ENCODE measurements at regions not wholly inside any gene's neighbourhood (a gene's known extent, or its start where the extent isn't known, plus 50 kb on each side); places are given as distances from the start of the nearest gene placed in this dataset.

- H3K27me3 ChIP-seq (ENCODE audit: insufficient read depth, low read length) = no peaks in the 10 kb centered on the region
- FAIRE-seq (no peak), DNase-seq (ENCODE audit: low read depth) (peak; percentile 54)
- H3K9ac ChIP-seq (ENCODE audit: low read length) = no peak overlapping the region
- no peaks in the 10 kb centered on the region for H4K20me1 ChIP-seq (ENCODE audit: insufficient read depth, low read length)
- no peaks in the 10 kb centered on the region for H3K79me2 ChIP-seq (ENCODE audit: insufficient read depth, low read length)
- no peaks in the 10 kb centered on the region for H3K4me1 ChIP-seq (ENCODE audit: insufficient read depth, low read length)
- Mint-ChIP-seq H3K27ac (ENCODE audit: unreplicated experiment) (no peak overlapping the region), H3K4me1 (ENCODE audit: low read depth, unreplicated experiment) (no peaks in the 10 kb centered on the region), H3K27me3 (ENCODE audit: low read depth, unreplicated experiment) (no peaks in the 10 kb centered on the region), H3K36me3 (ENCODE audit: low read depth, unreplicated experiment) (no peaks in the 10 kb centered on the region), H3K9me3 (ENCODE audit: unreplicated experiment) (no peaks in the 10 kb centered on the region), H3K4me3 (ENCODE audit: unreplicated experiment) (no peak overlapping the region)
- no peak for TF ChIP-seq CTCF (IDR thresholded peaks at IDR 0.05; ENCODE audit: insufficient read depth, low read depth, low read length)
- TF ChIP-seq EZH2 (IDR thresholded peaks at IDR 0.05; ENCODE audit: insufficient read depth, low read length) = no peak
- no peak overlapping the region for H2AFZ ChIP-seq (ENCODE audit: low read depth, low read length)
- H3K36me3 ChIP-seq (ENCODE audit: insufficient read depth, low read length) = no peaks in the 10 kb centered on the region
- H3K9me3 ChIP-seq (ENCODE audit: insufficient read depth, low read depth, low read length) = no peaks in the 10 kb centered on the region
- H3K4me3 ChIP-seq (ENCODE audit: insufficient read depth, low read depth, low read length) = no peak overlapping the region
- no peak overlapping the region for H3K4me2 ChIP-seq (ENCODE audit: low read length)
- no peak overlapping the region for H3K27ac ChIP-seq (ENCODE audit: low read depth, low read length)
Measured at GRCh38 chr10:9615189-9615588, 1402.5 kb upstream of the CELF2 start.

GRCh38 chr10:9621216-9621615 is 1396.5 kb upstream of the CELF2 start:
- Mint-ChIP-seq H3K36me3 (ENCODE audit: low read depth, unreplicated experiment) (no peaks in the 10 kb centered on the region), H3K4me3 (ENCODE audit: unreplicated experiment) (no peak overlapping the region), H3K4me1 (ENCODE audit: low read depth, unreplicated experiment) (no peaks in the 10 kb centered on the region), H3K27ac (ENCODE audit: unreplicated experiment) (no peak overlapping the region), H3K9me3 (ENCODE audit: unreplicated experiment) (no peaks in the 10 kb centered on the region), H3K27me3 (ENCODE audit: low read depth, unreplicated experiment) (no peaks in the 10 kb centered on the region)
- H3K4me1 ChIP-seq (ENCODE audit: insufficient read depth, low read length) = no peaks in the 10 kb centered on the region
- H3K27me3 ChIP-seq (ENCODE audit: insufficient read depth, low read length) = no peaks in the 10 kb centered on the region
- DNase-seq (ENCODE audit: low read depth) (peak; percentile 42), FAIRE-seq (no peak)
- no peaks in the 10 kb centered on the region for H3K79me2 ChIP-seq (ENCODE audit: insufficient read depth, low read length)
- H3K4me2 ChIP-seq (ENCODE audit: low read length) = no peak overlapping the region
- no peak overlapping the region for H3K4me3 ChIP-seq (ENCODE audit: insufficient read depth, low read depth, low read length)
- H3K36me3 ChIP-seq (ENCODE audit: insufficient read depth, low read length) = no peaks in the 10 kb centered on the region
- H3K9ac ChIP-seq (ENCODE audit: low read length) = no peak overlapping the region
- H3K27ac ChIP-seq (ENCODE audit: low read depth, low read length) = no peak overlapping the region
- no peak overlapping the region for H2AFZ ChIP-seq (ENCODE audit: low read depth, low read length)
- H3K9me3 ChIP-seq (ENCODE audit: insufficient read depth, low read depth, low read length) = no peaks in the 10 kb centered on the region
- TF ChIP-seq EZH2 (IDR thresholded peaks at IDR 0.05; ENCODE audit: insufficient read depth, low read length) (no peak), CTCF (IDR thresholded peaks at IDR 0.05; ENCODE audit: insufficient read depth, low read depth, low read length) (no peak)
- no peaks in the 10 kb centered on the region for H4K20me1 ChIP-seq (ENCODE audit: insufficient read depth, low read length)

- Mint-ChIP-seq H3K9me3 (ENCODE audit: unreplicated experiment) (no peaks in the 10 kb centered on the region), H3K27ac (ENCODE audit: unreplicated experiment) (no peak overlapping the region), H3K4me1 (ENCODE audit: low read depth, unreplicated experiment) (no peaks in the 10 kb centered on the region), H3K27me3 (ENCODE audit: low read depth, unreplicated experiment) (no peaks in the 10 kb centered on the region), H3K36me3 (ENCODE audit: low read depth, unreplicated experiment) (no peaks in the 10 kb centered on the region), H3K4me3 (ENCODE audit: unreplicated experiment) (no peak overlapping the region)
- FAIRE-seq (no peak), DNase-seq (ENCODE audit: low read depth) (peak; percentile 33)
- no peaks in the 10 kb centered on the region for H4K20me1 ChIP-seq (ENCODE audit: insufficient read depth, low read length)
- H3K27me3 ChIP-seq (ENCODE audit: insufficient read depth, low read length) = no peaks in the 10 kb centered on the region
- TF ChIP-seq CTCF (IDR thresholded peaks at IDR 0.05; ENCODE audit: insufficient read depth, low read depth, low read length) = no peak
- TF ChIP-seq EZH2 (IDR thresholded peaks at IDR 0.05; ENCODE audit: insufficient read depth, low read length) = no peak
- no peak overlapping the region for H3K4me3 ChIP-seq (ENCODE audit: insufficient read depth, low read depth, low read length)
- no peak overlapping the region for H3K9ac ChIP-seq (ENCODE audit: low read length)
- H3K4me1 ChIP-seq (ENCODE audit: insufficient read depth, low read length) = no peaks in the 10 kb centered on the region
- H3K27ac ChIP-seq (ENCODE audit: low read depth, low read length) = no peak overlapping the region
- H3K79me2 ChIP-seq (ENCODE audit: insufficient read depth, low read length) = no peaks in the 10 kb centered on the region
- H2AFZ ChIP-seq (ENCODE audit: low read depth, low read length) = no peak overlapping the region
- H3K4me2 ChIP-seq (ENCODE audit: low read length) = no peak overlapping the region
- H3K9me3 ChIP-seq (ENCODE audit: insufficient read depth, low read depth, low read length) = no peaks in the 10 kb centered on the region
- H3K36me3 ChIP-seq (ENCODE audit: insufficient read depth, low read length) = no peaks in the 10 kb centered on the region
Measured at GRCh38 chr10:9625304-9625703, 1392.4 kb upstream of the CELF2 start.
